SK-N-SH treated with all-trans-retinoic acid at 6 μM for 48 hours (cell line): ENCODE measurements at regions not wholly inside any gene's neighbourhood (a gene's known extent, or its start where the extent isn't known, plus 50 kb on each side); places are given as distances from the start of the nearest gene placed in this dataset.

Experiments used
- ARNTL ChIP-seq: fragments of 450-650 bp; formaldehyde crosslinking; IDR thresholded peaks from 2 replicates; pipeline ENCODE4 v1.5.0; 2020; ENCODE audit warnings: low read depth, mild to moderate bottlenecking, moderate library complexity, borderline replicate concordance
- CREB5 ChIP-seq: fragments of 250-450 bp; sonication (Bioruptor Pico); IDR thresholded peaks from 2 replicates; pipeline ENCODE4 v1.5.1; 2020; ENCODE audit warnings: low read depth, mild to moderate bottlenecking, moderate library complexity
- GLIS3 ChIP-seq: fragments of 250-450 bp; sonication (Bioruptor Pico); IDR thresholded peaks from 2 replicates; pipeline ENCODE4 v1.5.0; 2020; ENCODE audit warnings: mild to moderate bottlenecking, moderate library complexity
- PATZ1 ChIP-seq: fragments of 250-450 bp; sonication (Bioruptor Pico); IDR thresholded peaks from 2 replicates; pipeline ENCODE4 v1.8.0; 2020; ENCODE audit warnings: mild to moderate bottlenecking, moderate library complexity, borderline replicate concordance
- RARB ChIP-seq: fragments of 250-450 bp; sonication (Bioruptor Pico); IDR thresholded peaks from 2 replicates; pipeline ENCODE4 v1.8.0; 2021; ENCODE audit warnings: mild to moderate bottlenecking, moderate library complexity
- TCF4 ChIP-seq: fragments of 250-450 bp; sonication (Bioruptor Pico); IDR thresholded peaks from 2 replicates; pipeline ENCODE4 v1.8.0; 2021; ENCODE audit warnings: mild to moderate bottlenecking, moderate library complexity, borderline replicate concordance
- TOX ChIP-seq: fragments of 250-450 bp; sonication (Bioruptor Pico); IDR thresholded peaks from 2 replicates; pipeline ENCODE4 v1.8.0; 2021; ENCODE audit warnings: mild to moderate bottlenecking, moderate library complexity, borderline replicate concordance
- TSHZ2 ChIP-seq: fragments of 250-450 bp; sonication (Bioruptor Pico); IDR thresholded peaks from 2 replicates; pipeline ENCODE4 v1.5.0; 2020; ENCODE audit warnings: mild to moderate bottlenecking, moderate library complexity
- ZFP30 ChIP-seq: fragments of 450-650 bp; formaldehyde crosslinking; IDR thresholded peaks from 2 replicates; pipeline ENCODE4 v1.5.0; 2022; ENCODE audit warnings: mild to moderate bottlenecking, moderate library complexity
- ZNF8 ChIP-seq: fragments of 450-650 bp; formaldehyde crosslinking; IDR thresholded peaks from 2 replicates; pipeline ENCODE4 v1.5.0; 2020; ENCODE audit warnings: mild to moderate bottlenecking, moderate library complexity

- TF ChIP-seq RARB, result no peak
- TF ChIP-seq ZNF8 (CRISPR knock-in tag), result no peak
- TF ChIP-seq PATZ1, result no peak
- no peak for TF ChIP-seq TSHZ2 (CRISPR knock-in tag)
- no peak for TF ChIP-seq GLIS3
- no peak for TF ChIP-seq TCF4 (CRISPR knock-in tag)
- TF ChIP-seq CREB5 (CRISPR knock-in tag), result no peak
- no peak for TF ChIP-seq ZFP30 (CRISPR knock-in tag)
- no peak for TF ChIP-seq TOX (CRISPR knock-in tag)
- TF ChIP-seq ARNTL (CRISPR knock-in tag), result no peak
Measured at GRCh38 chr3:187845826-187846225, 100.6 kb upstream of the BCL6 start.
